ENCODE measurements at regions not wholly inside any gene's neighbourhood (a gene's known extent, or its start where the extent isn't known, plus 50 kb on each side); places are given as distances from the start of the nearest gene placed in this dataset.

GRCh38 chr11:116096272-116096995, 592.2 kb upstream of the CADM1 start:
- no peak for DNase-seq

GRCh38 chr11:116093481-116094270, 589.5 kb upstream of the CADM1 start:
- DNase-seq: no peak

GRCh38 chr11:116093065-116093464, 588.9 kb upstream of the CADM1 start:
- no peak for DNase-seq

GRCh38 chr11:116086426-116086825, 582.2 kb upstream of the CADM1 start:
- DNase-seq: no peak

- no peak for DNase-seq
These were observed 580.9 kb upstream of the CADM1 start for GRCh38 chr11:116085031-116085635.

- DNase-seq: no peak
These were observed 580.3 kb upstream of the CADM1 start for GRCh38 chr11:116084511-116084910.

GRCh38 chr11:116082256-116082655, 578.0 kb upstream of the CADM1 start:
- no peak for DNase-seq

- DNase-seq: no peak
These were observed 575.4 kb upstream of the CADM1 start for GRCh38 chr11:116079580-116079979.

GRCh38 chr11:116078101-116078591, 573.9 kb upstream of the CADM1 start:
- DNase-seq: no peak

- no peak for DNase-seq
These were observed 572.9 kb upstream of the CADM1 start for GRCh38 chr11:116077092-116077491.

- no peak for DNase-seq
These were observed 569.9 kb upstream of the CADM1 start for GRCh38 chr11:116073854-116074837.

- DNase-seq: no peak
These were observed 568.6 kb upstream of the CADM1 start for GRCh38 chr11:116072601-116073410.

- no peak for DNase-seq
These were observed 567.9 kb upstream of the CADM1 start for GRCh38 chr11:116072133-116072532.

GRCh38 chr11:116071241-116071640, 567.0 kb upstream of the CADM1 start:
- DNase-seq: no peak

- DNase-seq: no peak
These were observed 566.3 kb upstream of the CADM1 start for GRCh38 chr11:116070520-116070919.

GRCh38 chr11:116066777-116067176, 562.6 kb upstream of the CADM1 start:
- DNase-seq: no peak

GRCh38 chr11:116065986-116066385, 561.8 kb upstream of the CADM1 start:
- DNase-seq: no peak

- DNase-seq: no peak
These were observed 561.1 kb upstream of the CADM1 start for GRCh38 chr11:116065191-116065895.

GRCh38 chr11:116062490-116063171, 558.4 kb upstream of the CADM1 start:
- no peak for DNase-seq

- no peak for DNase-seq
These were observed 557.9 kb upstream of the CADM1 start for GRCh38 chr11:116062129-116062489.
